Left colon (tissue), 2 donors: ENCODE measurements at regions not wholly inside any gene's neighbourhood (a gene's known extent, or its start where the extent isn't known, plus 50 kb on each side); places are given as distances from the start of the nearest gene placed in this dataset.
"Not testable (repeated sequence)": the region's sequence is repeated elsewhere in the genome, so short reads cannot be mapped to it uniquely, and the experiment has no call there.

Experiments
- ATAC-seq: fragments of 200-7000 bp; cut with Tn5 transposase; one replicate; pipeline ENCODE4 v1.9.1; 2020; ENCODE audit warnings: mild to moderate bottlenecking, moderate library complexity
- DNase-seq, 2 donors: peaks; one replicate each; pipeline ENCODE4 v3.0.0-alpha.2; 2020
- intact Hi-C, 2 donors: fragments of 100-400 bp; cut with DNase I in 1 of 2; cut with micrococcal nuclease in 1 of 2; formaldehyde crosslinking; loops; one replicate each; pipeline versions ENCODE4 v1.11.2 to v1.14.0; 2022; cut with DNase I, micrococcal nuclease
- donor health status: DM: no; HTN: no; CAD: no.
- donor health status: DM: yes; HTN: yes; CAD: no.

DNA sequence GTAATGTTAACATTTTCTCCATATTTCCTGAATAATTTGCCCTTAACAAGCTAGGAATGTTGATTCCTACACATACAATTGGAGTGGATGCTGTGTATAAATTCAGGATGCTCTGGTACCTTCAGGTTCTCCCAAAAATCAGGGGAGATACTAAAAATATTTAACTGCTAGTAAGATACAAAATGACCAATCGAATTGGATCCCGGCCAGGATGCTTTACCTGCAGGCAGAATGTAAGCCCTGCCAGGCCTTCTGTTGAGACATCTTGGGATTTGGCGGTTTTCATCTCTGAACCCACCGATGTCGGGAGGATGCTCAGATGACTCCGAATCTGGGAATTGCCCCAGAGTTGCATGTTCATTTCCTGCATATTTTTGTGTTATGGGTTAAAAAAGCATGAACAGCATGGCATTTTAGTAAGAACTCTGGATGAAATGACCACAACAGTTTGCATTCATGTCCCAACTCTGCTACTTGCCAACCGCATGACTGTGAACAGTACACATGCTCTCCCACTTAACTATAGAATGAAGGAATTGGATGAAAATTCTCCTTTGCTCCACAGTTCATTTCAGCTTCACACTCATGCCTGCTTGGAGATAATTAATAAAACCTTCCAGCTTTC lies 241.4 kb upstream of the TBL1XR1 start:
- no peak for ATAC-seq
- intact Hi-C loops, result no loop called here
- no peak for DNase-seq

DNA sequence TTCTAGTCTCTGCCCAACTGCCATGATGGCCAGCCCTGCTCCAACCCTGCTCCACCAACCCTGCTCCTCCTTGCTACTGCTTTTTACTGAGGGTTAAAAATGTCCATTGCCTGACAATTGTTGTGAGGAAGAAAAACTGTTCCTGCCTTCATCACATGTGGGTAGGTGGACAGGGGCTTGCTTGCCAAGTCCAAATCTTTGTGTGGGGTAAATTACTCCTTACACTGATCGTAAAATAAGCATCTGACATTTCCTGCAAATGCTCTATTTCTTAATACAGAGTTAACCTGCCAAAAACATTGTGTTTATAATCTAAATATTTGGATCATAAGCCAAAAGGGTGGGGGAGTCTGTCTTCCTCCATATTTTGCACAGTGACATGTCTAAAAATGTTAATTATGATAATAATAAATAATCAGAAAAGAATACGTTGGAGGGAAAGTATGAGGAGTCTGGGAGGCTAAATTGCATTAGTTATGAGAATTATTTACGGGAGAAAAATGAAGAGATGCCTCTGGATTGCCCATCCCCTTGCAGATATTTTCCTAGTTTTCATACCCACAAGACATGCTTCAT lies 242.5 kb upstream of the TBL1XR1 start:
- no peak for DNase-seq
- intact Hi-C loops, result no loop called here
- no peak for ATAC-seq

DNA sequence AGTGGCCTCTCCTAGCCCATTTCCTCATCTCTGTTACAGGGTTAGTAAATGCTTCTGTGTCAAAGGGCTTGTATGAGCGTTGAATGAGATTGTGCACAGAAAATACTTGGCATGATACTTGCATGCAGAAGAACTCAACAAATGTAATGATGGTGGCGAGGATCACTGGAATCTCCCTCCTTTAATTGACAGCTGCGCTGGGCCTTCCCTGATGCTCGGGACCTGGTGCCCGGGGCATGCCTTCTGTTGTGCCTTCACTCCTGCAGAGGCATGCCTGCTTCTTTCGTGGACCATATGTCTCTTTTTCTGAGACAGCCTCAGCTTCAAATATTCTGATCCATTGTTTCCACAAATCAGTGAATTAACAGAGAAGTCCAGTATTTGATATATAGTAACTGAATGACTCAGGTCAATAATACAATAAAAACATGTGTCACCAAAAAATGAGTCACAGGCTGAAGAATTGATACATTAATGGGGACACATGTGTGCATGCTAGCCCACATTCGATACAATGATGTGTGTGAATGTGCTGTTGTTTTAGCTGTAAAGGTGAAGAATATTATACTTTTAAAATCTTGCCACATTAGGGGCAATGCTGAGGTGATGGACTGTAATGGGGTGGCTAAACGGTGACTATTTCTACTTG lies 243.3 kb upstream of the TBL1XR1 start:
- no peak for DNase-seq
- intact Hi-C loops, result no loop called here
- no peak for ATAC-seq

DNA sequence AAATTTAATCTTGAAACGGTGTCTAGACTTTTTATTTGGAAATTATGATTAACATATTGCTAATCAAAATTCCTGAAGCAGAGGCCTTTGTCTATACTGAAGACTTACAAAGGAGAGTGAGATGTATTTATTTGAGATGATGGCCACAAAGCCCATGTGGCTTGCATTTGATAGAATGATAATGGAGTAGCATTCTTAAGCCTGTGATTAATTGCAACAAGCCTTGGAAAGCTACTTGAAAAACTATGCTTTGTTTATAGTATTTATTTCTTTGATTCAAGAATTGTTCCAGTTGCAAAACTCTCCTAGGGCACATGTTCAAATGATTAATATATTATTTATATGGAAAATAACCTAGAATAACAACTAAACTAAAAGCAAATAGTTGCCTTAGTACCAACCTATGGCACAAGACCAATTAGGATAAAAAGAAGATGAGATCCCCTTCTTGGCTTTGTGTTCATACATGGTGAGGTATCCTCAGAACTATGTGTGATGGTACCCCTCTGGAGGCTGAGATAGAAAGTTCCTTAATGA lies 244.1 kb upstream of the TBL1XR1 start:
- intact Hi-C loops, result no loop called here
- DNase-seq, result no peak
- no peak for ATAC-seq

DNA sequence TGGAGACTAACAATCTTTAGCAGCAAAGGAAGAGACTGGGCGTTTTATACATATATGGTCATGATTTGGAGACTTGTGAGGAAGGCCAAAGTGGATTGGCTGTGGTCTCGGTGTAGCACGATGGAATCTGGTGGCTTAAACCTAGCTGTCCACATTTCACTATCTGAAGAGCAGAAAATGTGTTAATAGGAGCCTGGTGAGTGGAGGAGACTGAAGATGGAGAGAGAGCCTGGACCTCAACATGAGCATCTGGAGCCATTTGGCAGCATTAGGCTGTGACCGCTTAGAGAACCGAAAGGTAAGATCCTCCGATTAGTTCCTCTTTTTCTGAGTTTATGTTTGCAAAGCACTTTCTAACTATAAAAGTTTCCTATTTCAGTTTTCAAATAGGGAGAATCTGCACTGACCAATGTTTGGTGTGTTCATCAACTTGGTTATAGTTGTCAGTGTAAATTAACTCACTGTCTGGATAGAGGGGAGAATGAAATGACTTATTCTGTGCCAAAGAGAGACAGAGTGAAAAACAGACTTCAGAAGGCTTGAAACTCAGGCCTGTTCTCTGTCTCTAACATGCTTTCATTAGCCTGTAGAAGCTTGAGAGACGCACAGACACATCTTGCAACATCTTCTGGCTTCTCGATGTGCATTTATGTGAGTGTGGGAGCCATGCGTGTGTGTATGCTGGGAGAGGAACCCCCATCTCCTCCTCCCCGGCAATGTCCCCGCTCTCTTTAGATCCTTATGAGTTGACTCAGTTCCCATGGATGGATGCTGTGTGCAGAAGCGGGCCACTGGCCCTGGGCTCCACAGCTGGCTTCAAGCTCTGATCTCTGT lies 244.7 kb upstream of the TBL1XR1 start:
- intact Hi-C loops, result no loop called here
- no peak for ATAC-seq
- DNase-seq, result no peak

DNA sequence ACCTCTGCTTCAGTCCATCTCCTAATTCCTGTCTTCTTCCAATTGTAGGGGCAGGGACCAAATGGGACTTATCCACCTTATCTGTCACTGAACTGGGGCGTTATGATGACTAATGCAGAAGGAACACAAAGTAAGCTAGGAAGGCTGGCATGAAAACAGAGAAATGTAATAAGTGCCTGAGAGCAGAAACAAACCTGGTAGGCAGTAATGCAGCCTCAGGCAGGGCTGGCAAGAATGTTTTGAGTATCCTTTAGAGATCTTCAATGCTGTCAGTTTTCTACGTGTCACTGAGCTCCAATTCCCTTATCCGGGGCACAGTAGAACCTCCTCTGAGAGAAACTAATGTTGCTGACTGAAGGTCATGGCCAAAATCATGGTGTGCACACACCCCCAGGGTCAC lies 246.2 kb upstream of the TBL1XR1 start:
- no peak for ATAC-seq
- DNase-seq, result no peak
- intact Hi-C loops, result no loop called here

DNA sequence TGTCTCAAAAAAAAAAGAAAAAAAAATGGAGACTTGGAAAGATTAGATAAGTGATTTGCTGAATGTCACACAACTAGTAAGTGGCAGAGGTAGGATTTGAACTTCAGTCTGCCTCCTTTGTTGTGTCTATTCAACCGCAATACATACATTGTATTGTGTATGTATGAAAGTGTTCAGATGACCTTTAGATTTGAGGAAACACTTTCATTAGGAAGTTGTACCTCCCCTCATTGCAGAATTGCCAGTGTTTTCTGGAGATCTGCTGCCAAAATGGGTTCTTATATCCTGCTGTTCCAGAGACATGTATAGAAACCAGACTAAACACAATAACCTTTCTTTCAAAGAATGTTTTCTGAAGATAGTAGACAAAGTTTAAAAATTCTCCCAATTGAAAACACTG lies 247.4 kb upstream of the TBL1XR1 start:
- DNase-seq (no peak), ATAC-seq (no peak)
- intact Hi-C loops, result no loop called here

DNA sequence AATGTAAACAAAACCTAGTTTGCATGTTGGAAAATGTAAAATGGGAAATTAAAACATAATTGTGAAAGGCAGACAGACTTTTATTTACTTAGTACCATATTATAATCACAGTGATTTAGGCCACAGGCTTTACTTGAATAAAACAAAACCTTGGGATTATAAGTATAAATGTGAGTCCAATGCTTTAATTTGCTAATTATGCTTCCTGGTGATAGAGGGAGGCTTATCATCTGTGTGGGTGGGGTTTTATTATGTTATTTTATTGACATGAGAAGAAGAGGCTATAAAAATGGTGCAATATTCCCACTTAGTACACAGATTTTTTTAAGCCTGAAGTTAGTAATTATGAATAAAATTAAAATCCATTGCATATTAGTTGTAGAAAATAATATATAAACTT lies 248.3 kb upstream of the TBL1XR1 start:
- ATAC-seq, result peak; percentile 76
- DNase-seq, result no peak
- intact Hi-C loops, result no loop called here

DNA sequence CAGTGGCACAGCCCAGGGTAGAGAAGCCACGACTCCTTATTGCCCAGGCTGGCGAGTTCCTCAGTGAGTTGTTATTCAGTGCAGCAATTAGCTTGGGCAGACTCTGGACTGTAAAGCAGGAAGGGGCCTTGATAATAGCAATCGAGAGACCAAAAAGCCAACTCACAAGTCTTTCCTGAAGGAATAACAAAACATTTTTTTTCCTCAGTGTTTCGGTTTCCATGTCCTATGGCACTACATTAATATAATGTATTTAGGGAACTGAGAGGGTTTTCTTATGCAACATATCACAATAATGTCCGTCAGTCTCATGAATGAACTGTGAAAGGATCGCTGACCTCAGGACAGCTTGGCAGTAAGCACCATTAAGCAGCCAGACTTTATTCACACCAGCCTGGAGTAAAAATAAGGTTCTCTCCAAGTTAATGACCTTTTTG lies 248.9 kb upstream of the TBL1XR1 start:
- ATAC-seq (peak; percentile 61), DNase-seq (peak in 1 of 2 donors; percentile 35)
- intact Hi-C loops, result no loop called here

DNA sequence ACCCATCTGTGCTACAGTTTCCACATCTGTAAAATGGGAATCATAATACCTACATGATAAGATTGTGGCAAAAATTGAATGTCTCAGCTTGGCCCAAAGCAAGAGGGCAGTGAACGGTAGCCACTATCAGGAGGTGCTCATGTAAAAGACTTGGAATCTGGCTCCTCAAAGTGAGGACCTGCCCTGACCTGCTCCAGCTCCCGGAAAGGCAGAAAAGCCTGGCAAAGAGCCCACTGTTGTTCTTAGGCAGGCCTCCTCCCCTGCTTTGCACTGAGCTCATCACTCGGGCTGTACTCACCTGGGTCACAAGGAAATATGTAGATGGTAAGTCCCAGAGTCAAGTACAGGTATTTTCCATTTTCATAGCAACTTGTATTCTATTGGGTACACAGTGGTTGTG lies 250.7 kb upstream of the TBL1XR1 start:
- peak; percentile 87 for ATAC-seq
- peak; percentile 85 to 93 for DNase-seq
- intact Hi-C loops, result no loop called here

DNA sequence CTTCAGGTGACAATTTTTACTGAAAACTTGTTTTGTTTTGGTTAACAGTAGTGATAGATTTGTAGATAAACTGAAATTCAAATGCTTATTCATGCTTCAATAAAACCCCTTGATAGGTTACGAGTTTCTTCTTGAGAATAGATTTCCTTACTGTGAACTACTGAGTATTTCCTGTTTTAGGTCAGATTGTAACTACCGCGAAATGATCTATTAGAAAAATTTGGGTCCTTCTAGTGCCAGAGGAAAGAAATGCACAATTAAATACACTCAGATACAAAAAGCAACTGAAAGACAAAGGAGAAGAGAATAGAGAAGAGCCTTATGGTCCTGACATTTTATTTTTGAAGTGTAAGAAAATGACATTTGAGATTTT lies 251.7 kb upstream of the TBL1XR1 start:
- ATAC-seq, result no peak
- DNase-seq, result no peak

DNA sequence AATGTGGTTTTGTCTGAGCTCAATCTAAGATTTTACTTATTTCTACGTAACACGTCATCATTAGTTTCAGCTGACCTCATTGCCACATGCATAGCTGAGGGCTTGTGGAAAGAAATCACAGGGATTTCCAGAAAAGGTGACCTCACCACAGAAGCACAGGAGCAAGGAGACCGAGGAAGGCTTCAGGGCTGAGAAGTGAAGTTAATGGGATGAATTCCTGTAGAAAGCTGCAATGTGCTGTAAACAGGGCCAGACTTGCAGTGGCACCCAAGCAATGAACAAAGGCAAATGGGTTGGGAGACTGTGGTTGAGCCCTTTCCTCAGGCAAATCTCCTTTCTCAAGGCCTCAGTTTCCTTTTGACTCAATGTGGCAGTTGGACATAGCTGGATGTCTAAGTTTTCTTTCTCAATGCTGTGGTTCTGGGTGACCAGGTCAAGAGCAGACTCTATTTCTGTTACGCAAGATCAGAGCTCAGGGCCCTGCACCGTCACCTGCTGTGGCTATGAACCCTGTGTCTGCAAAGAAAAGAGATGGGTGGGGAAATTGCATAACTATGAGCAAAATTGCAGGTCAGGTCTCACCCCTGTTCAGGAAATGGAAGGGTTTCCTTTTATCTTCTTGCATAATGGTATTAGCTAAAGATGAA lies 252.2 kb upstream of the TBL1XR1 start:
- ATAC-seq, result no peak
- DNase-seq, result no peak

More for the DNA sequence above, 251.7 kb upstream of the TBL1XR1 start:
- intact Hi-C loops, result no loop called here

DNA sequence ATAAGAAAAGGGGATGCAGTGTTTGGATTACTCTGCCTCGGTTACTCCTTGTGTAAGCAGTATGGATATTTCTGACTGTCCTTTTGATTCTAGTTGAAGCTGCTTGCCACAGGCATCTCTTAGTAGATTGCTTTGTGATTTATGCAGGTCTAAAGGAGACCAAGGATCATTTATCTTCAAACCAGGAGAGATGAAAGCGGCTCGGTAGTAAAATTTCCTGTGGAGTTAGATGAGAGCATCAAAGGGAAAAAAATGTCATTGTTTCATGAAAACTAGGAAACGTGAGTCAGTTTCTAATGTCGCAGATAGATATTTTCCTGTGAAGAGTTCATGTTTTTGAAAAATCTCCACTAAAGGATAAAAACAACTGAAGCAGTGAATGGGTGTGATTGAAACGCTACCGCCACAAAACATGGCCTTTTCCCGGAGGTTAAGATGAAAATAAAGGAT lies 254.0 kb upstream of the TBL1XR1 start:
- no peak for ATAC-seq
- DNase-seq, result no peak
- intact Hi-C loops, result no loop called here

More for the DNA sequence above, 252.2 kb upstream of the TBL1XR1 start:
- intact Hi-C loops, result no loop called here

DNA sequence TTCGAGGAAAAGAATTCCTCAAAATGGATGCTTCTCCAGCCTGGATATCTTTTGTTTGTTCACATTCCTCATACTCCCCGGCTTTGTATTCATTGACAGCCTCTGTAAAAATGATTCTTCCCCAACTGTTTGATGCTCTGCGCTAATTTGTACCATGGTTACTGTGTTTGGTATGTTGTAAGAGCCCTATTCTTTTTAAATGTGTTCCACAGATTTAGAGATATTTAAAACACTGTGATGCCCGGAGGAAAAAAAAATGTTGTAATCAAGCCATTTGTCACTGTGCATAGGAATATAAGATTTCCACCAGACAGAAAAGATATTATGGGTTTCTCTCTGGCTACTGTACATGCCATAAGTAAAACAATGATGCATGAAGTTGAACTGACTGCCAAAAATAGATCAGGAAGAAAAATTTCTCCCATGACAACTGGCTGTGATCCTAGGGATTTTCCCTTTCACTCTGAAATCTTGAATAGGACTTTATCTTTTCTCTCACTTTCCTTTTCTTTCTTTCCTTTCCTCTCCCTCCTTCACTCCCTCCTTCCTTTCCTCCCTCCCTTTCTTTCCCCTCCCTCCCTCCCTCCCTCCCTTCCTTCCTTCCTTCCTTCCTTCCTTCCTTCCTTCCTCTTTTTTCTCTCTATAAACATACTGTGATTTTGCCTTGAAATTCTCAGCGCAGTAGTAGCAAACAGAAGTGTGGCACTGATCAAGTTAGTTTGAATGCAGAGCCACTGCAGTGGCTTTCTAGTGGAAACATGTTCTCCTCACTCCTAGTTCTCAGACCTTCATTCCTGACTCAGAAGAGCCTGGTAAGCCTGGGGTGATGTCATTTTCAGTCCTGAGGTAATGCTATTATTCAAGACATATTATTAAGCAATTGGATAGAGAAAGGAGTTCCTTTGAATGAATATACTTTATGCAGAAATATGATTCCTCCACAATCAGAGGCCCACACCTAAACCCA lies 254.9 kb upstream of the TBL1XR1 start:
- ATAC-seq, result no peak
- no peak for DNase-seq
- intact Hi-C loops, result no loop called here

DNA sequence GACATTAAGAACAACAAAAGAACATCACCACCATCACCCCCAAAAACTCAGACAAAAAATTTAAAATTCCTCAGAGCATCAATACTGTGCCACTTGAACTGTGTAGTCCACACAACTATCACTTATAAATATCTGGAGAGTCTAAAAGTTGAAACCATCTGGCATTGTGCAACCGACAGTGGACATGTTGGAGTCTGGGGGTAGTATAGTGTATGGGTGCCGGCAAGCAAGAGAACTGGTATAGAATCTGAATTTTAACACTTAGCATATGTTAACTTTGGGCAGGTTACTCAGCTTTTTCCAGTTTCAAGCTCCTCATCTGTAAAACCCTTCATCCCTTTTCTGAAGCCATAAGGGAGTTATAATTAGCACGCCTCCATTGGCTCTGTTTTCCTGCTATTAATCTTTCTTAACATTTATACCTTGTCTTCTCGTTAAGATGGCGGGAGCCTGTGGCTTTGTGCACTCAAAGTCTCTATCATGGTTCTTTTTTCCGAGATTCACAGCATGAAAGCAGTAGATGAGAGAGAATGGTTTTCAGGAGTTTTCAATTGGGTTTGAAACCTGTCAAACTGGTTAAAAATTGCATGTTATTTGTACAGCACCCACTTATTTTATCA lies 255.7 kb upstream of the TBL1XR1 start:
- no peak for ATAC-seq
- intact Hi-C loops, result no loop called here

DNA sequence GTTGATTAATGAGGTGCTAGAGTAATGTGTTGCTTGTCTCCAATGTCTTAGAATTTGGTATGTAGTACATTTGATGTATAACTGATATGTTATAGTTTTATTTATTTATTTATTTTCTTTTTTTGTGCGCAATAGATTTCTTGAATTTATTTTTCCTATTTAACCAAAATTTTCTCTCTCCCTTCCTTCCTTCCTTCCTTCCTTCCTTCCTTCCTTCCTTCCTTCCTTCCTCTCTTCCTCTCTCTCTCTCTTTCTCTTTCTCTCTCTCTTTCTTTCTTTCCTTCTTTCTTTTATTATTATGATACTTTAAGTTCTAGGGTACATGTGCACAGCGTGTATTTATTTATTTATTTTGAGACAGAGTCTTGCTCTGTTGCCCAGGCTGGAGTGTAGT lies 256.2 kb upstream of the TBL1XR1 start:
- intact Hi-C loops, result no loop called here
- ATAC-seq, result no peak
- DNase-seq, result no peak

More for the DNA sequence above, 255.7 kb upstream of the TBL1XR1 start:
- no peak for DNase-seq

DNA sequence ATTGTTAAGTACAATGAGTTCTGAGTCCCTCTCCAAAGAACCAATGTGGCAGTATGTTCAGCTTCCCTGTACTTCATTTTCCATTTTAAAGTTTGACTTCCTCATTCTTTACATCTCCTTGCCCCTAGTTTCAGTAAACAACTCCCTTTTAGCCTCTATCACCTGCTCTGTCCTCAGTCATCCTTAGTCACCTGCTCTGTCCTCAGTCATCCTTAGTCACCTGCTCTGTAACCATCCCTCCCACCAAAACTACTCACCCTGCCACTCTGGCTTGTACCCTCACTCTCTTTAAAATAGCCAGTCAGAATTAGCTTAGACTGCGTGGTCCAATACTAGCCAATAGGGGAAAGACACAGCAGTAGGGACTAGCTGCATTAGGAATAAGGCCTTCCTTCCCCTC lies 259.9 kb upstream of the TBL1XR1 start:
- intact Hi-C loops, ATAC-seq, DNase-seq: not testable (repeated sequence)
